Suprapubic skin (tissue), 4 donors: ENCODE measurements at regions not wholly inside any gene's neighbourhood (a gene's known extent, or its start where the extent isn't known, plus 50 kb on each side); places are given as distances from the start of the nearest gene placed in this dataset.

ENCODE experiments used
- DNase-seq, 2 donors: peaks; one replicate each; pipeline ENCODE4 v3.0.0-alpha.2; 2019; ENCODE audit warnings: low spot score in 2 of 2
- H3K27ac ChIP-seq: fragments of 200-600 bp; sonication (generic); one replicate; pipeline ENCODE4 v1.5.1; 2019
- H3K27me3 ChIP-seq: fragments of 200-600 bp; sonication (generic); one replicate; pipeline ENCODE4 v1.5.1; 2019
- H3K36me3 ChIP-seq: fragments of 200-600 bp; sonication (generic); one replicate; pipeline ENCODE4 v1.5.1; 2019
- H3K4me1 ChIP-seq: fragments of 200-600 bp; sonication (generic); one replicate; pipeline ENCODE4 v1.5.1; 2019
- H3K4me3 ChIP-seq: fragments of 200-600 bp; sonication (generic); one replicate; pipeline ENCODE4 v1.5.1; 2019; ENCODE audit warnings: mild to moderate bottlenecking
- H3K9me3 ChIP-seq: fragments of 200-600 bp; sonication (generic); one replicate; pipeline ENCODE4 v1.5.1; 2019
- CTCF ChIP-seq, 2 donors: fragments of 200-600 bp in 1 of 2; fragments of 450-650 bp in 1 of 2; sonication (generic) in 1 of 2; IDR thresholded peaks; one replicate each; pipeline ENCODE4 v1.5.1; 2016 to 2019; ENCODE audit warnings: antibody characterized with exemption in 2 of 2, mild to moderate bottlenecking in 1 of 2, moderate library complexity in 1 of 2
- EP300 ChIP-seq: sonication (generic); formaldehyde crosslinking; IDR thresholded peaks from one replicate; pipeline ENCODE4 v1.6.1; 2017; ENCODE audit warnings: antibody characterized with exemption
- POLR2A ChIP-seq, 2 donors: fragments of 450-650 bp; IDR thresholded peaks; one replicate each; pipeline ENCODE4 v1.6.1; 2017; ENCODE audit warnings: antibody characterized with exemption in 2 of 2, mild to moderate bottlenecking in 2 of 2, moderate library complexity in 2 of 2
- POLR2AphosphoS5 ChIP-seq, 3 donors: sonication (generic); formaldehyde crosslinking; IDR thresholded peaks; one replicate each; pipeline ENCODE4 v1.6.1; 2017; ENCODE audit warnings: antibody characterized with exemption in 3 of 3
- WGBS: methylation state at CpG from one replicate; pipeline ENCODE4 v1.1.5; 2018; 5-methylcytosine and 5-hydroxymethylcytosine counted together

DNA sequence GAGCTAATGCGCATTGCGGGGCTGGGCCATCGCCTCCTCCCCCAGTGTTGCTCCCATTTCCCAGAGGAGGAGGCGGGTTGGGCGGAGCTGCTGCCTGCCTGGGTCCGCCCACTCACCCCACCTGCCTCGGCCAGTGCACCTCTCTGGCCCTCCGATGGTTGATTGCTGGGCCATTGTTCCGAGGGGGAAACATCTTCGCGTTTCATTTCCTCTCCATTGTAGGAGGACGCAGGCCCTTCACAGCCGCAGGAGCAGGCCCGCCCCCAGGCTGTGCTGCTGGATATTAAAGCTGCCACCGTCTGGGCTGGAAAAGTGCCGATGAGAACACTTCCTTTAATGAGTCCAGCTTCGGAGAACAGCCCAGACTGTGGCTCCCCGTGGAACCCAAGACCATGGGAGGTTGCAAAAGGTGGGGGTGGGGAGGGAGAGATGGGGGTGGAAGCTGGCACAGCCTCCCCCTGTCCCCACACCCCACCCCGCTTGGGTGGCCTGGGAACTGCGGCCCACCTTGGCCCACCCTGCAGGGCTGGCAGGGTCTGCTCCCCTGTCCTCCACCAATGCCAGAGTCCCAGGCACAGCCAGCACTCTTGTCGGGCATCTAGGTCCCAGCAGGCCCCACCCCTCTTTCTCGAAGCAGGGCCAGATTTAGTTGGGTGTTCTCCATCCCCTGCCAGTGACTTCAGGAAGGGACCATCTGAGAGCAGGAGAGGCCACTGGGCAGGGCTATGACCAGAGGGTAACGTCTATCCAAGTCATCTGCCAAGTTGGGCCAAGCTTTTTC is 96.6 kb downstream of the ADRA2C start:
- H3K27me3 ChIP-seq, result peaks cover 83% of the 10 kb centered on the region
- TF ChIP-seq CTCF (IDR thresholded peaks at IDR 0.05) (no peak), POLR2A (IDR thresholded peaks at IDR 0.05) (no peak), POLR2AphosphoS5 (IDR thresholded peaks at IDR 0.05) (no peak), EP300 (no peak)
- DNase-seq, result peak in 1 of 2 donors; percentile 57

GRCh38 chr4:3863841-3864741 is 97.9 kb downstream of the ADRA2C start:
- no peaks in the 10 kb centered on the region for H3K36me3 ChIP-seq
- TF ChIP-seq POLR2A (IDR thresholded peaks at IDR 0.05) (no peak), POLR2AphosphoS5 (IDR thresholded peaks at IDR 0.05) (no peak), CTCF (IDR thresholded peaks at IDR 0.05) (no peak), EP300 (no peak)
- WGBS, result 81% methylated on average over 15 of the region's 33 CpGs
- DNase-seq, result peak; percentile 38 to 62
- H3K4me3 ChIP-seq, result no peak overlapping the region
- H3K27ac ChIP-seq, result no peak overlapping the region
- H3K9me3 ChIP-seq, result no peaks in the 10 kb centered on the region
- peaks cover 82% of the 10 kb centered on the region for H3K27me3 ChIP-seq
- peaks cover 3% of the 10 kb centered on the region for H3K4me1 ChIP-seq

More for the DNA sequence above, 96.6 kb downstream of the ADRA2C start:
- WGBS, result 28% methylated on average over 13 of the region's 23 CpGs
- Histone ChIP-seq H3K36me3 (no peaks in the 10 kb centered on the region), H3K9me3 (no peaks in the 10 kb centered on the region), H3K4me3 (no peak overlapping the region), H3K4me1 (peaks cover 3% of the 10 kb centered on the region), H3K27ac (no peak overlapping the region)

DNA sequence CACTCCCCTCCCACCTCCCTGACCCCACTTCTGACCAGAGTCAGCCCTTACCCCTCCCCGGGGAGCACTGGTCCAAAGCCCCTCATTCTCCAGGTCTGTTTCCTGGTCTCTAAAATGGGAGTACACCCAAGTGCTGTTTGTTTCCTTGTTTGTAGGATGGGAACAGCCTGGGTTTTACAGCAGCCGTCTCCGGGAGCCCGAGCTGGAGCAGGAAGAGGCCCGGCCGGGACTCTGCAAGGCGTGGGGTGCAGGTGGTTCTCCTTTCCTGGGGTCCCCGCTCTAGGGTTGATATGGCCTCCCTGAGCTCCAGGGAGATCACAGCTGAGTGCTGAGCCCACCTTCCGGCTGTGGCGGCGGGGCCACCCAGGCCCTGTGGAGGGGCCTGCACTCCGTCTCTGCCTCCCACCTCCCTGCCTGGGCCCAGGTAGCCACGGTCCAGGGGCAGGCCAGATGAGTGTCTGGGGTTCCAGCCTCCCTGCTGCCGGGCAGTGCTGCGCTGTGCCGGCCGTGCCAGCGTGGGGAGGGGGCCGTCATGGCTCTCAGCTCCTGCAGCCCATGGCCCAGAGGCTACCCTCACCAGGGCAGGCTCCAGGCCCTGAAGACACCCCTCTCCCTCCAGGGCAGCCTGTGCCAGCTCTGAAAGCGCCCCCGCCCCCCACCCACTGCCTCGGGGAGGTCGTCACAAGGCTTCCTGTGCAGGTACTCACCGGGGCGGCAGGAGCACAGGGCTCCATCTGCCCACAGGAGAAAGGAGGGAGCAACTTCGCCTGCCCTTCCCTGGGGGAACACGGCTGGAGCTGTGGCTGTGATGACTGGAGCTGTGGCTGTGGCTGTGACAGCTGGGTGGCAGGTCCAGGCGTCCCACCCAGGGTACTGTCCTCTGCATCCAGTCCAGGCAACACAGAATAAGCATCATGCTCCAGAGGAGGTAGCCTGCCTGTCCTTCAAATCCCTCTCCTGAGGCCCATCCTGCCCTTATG is 98.8 kb downstream of the ADRA2C start:
- Histone ChIP-seq H3K4me3 (no peak overlapping the region), H3K27ac (no peak overlapping the region), H3K27me3 (peaks cover 80% of the 10 kb centered on the region), H3K4me1 (peaks cover 3% of the 10 kb centered on the region), H3K9me3 (no peaks in the 10 kb centered on the region), H3K36me3 (no peaks in the 10 kb centered on the region)
- TF ChIP-seq POLR2AphosphoS5 (IDR thresholded peaks at IDR 0.05), result no peak
- TF ChIP-seq POLR2A (IDR thresholded peaks at IDR 0.05), result no peak
- TF ChIP-seq CTCF (IDR thresholded peaks at IDR 0.05), result no peak
- no peak for TF ChIP-seq EP300
- WGBS, result 61% methylated on average over 12 of the region's 28 CpGs
- peak; percentile 34 to 72 for DNase-seq

GRCh38 chr4:3865986-3866812 is 100.0 kb downstream of the ADRA2C start:
- Histone ChIP-seq H3K4me1 (peaks cover 3% of the 10 kb centered on the region), H3K9me3 (no peaks in the 10 kb centered on the region), H3K27me3 (peaks cover 81% of the 10 kb centered on the region), H3K4me3 (no peak overlapping the region), H3K36me3 (no peaks in the 10 kb centered on the region), H3K27ac (no peak overlapping the region)
- peak; percentile 59 to 74 for DNase-seq
- no peak for TF ChIP-seq CTCF (IDR thresholded peaks at IDR 0.05)
- no peak for TF ChIP-seq POLR2A (IDR thresholded peaks at IDR 0.05)
- no peak for TF ChIP-seq POLR2AphosphoS5 (IDR thresholded peaks at IDR 0.05)
- no peak for TF ChIP-seq EP300
- 86% methylated on average over 21 of the region's 24 CpGs for WGBS
